Loucy (cell line): ENCODE measurements at regions not wholly inside any gene's neighbourhood (a gene's known extent, or its start where the extent isn't known, plus 50 kb on each side); places are given as distances from the start of the nearest gene placed in this dataset.

ENCODE experiments used
- H2AFZ ChIP-seq: fragments of 200-600 bp; sonication (generic); 2 replicates; pipeline ENCODE4 v1.6.0; 2016; ENCODE audit warnings: antibody characterized with exemption, mild to moderate bottlenecking, low read length, moderate library complexity
- H3F3A ChIP-seq: fragments of 200-600 bp; 2 replicates; pipeline ENCODE4 v1.6.0; 2016; ENCODE audit warnings: antibody characterized with exemption, low read depth, mild to moderate bottlenecking
- H3K27me3 ChIP-seq: fragments of 200-600 bp; sonication (generic); 2 replicates; pipeline ENCODE4 v1.6.1; 2014; ENCODE audit warnings: low read length, mild to moderate bottlenecking; ENCODE audit not compliant: insufficient read depth, poor library complexity, severe bottlenecking
- H3K36me3 ChIP-seq: fragments of 200-600 bp; sonication (generic); 2 replicates; pipeline ENCODE4 v1.6.1; 2016; ENCODE audit warnings: low read length; ENCODE audit not compliant: insufficient read depth
- H3K4me1 ChIP-seq: fragments of 200-600 bp; sonication (generic); 2 replicates; pipeline ENCODE4 v1.5.1; 2014; ENCODE audit warnings: low read length, mild to moderate bottlenecking; ENCODE audit not compliant: insufficient read depth, poor library complexity, severe bottlenecking
- H3K4me2 ChIP-seq: fragments of 200-600 bp; sonication (generic); 2 replicates; pipeline ENCODE4 v1.6.0; 2014; ENCODE audit warnings: antibody characterized with exemption, low read length, low read depth, mild to moderate bottlenecking; ENCODE audit not compliant: poor library complexity, severe bottlenecking
- H3K4me3 ChIP-seq: fragments of 200-600 bp; sonication (generic); 2 replicates; pipeline ENCODE4 v1.5.1; 2014; ENCODE audit warnings: low read length, mild to moderate bottlenecking, mixed read lengths; ENCODE audit not compliant: poor library complexity, severe bottlenecking
- H3K79me2 ChIP-seq: fragments of 200-600 bp; sonication (generic); 2 replicates; pipeline ENCODE4 v1.6.1; 2014; ENCODE audit warnings: low read length; ENCODE audit not compliant: insufficient read depth
- H3K9ac ChIP-seq: fragments of 200-600 bp; sonication (generic); 2 replicates; pipeline ENCODE4 v1.6.0; 2014; ENCODE audit warnings: mild to moderate bottlenecking, low read depth, low read length, moderate library complexity; ENCODE audit not compliant: poor library complexity, severe bottlenecking
- H3K9me2 ChIP-seq: fragments of 200-600 bp; sonication (generic); replicated peaks from 2 replicates; pipeline ENCODE4 v1.6.1; 2016; ENCODE audit warnings: low read depth, low read length, mixed read lengths
- H3K9me3 ChIP-seq: fragments of 200-600 bp; sonication (generic); 2 replicates; pipeline ENCODE4 v1.6.1; 2014; ENCODE audit warnings: mild to moderate bottlenecking, antibody characterized with exemption, low read length, low read depth; ENCODE audit not compliant: insufficient read depth
- H4K20me1 ChIP-seq: fragments of 200-600 bp; sonication (generic); 2 replicates; pipeline ENCODE4 v1.6.0; 2014; ENCODE audit warnings: antibody characterized with exemption, low read length, mild to moderate bottlenecking; ENCODE audit not compliant: insufficient read depth, poor library complexity, severe bottlenecking
- CTCF ChIP-seq: fragments of 200-600 bp; sonication (generic); conservative IDR thresholded peaks from 2 replicates; pipeline ENCODE4 v1.5.1; 2014; ENCODE audit warnings: mild to moderate bottlenecking, antibody characterized with exemption, low read length
- EZH2phosphoT487 ChIP-seq: fragments of 200-600 bp; IDR thresholded peaks from 2 replicates; pipeline ENCODE4 v1.6.1; 2018; ENCODE audit warnings: antibody characterized with exemption, mild to moderate bottlenecking, moderate library complexity, borderline replicate concordance

GRCh38 chr21:16837321-16837720, 675.5 kb upstream of the CXADR start:
- no peak overlapping the region for H3K9ac ChIP-seq
- H3F3A ChIP-seq = no peaks in the 10 kb centered on the region
- H3K9me3 ChIP-seq = no peaks in the 10 kb centered on the region
- TF ChIP-seq EZH2phosphoT487 (no peak), CTCF (no peak)
- no peaks in the 10 kb centered on the region; the same call in 1 of the 2 replicates for H3K9me2 ChIP-seq
- no peaks in the 10 kb centered on the region for H3K4me1 ChIP-seq
- no peak overlapping the region for H3K4me3 ChIP-seq
- H3K4me2 ChIP-seq = no peak overlapping the region
- H3K36me3 ChIP-seq = no peaks in the 10 kb centered on the region
- H2AFZ ChIP-seq = no peak overlapping the region
- no peaks in the 10 kb centered on the region for H3K27me3 ChIP-seq
- no peaks in the 10 kb centered on the region for H4K20me1 ChIP-seq
- H3K79me2 ChIP-seq = no peaks in the 10 kb centered on the region

GRCh38 chr21:16837721-16838120, 675.1 kb upstream of the CXADR start:
- Histone ChIP-seq H3K4me1 (no peaks in the 10 kb centered on the region), H3K27me3 (no peaks in the 10 kb centered on the region), H3K36me3 (no peaks in the 10 kb centered on the region), H3K79me2 (no peaks in the 10 kb centered on the region), H3K9me2 (no peaks in the 10 kb centered on the region; the same call in 1 of the 2 replicates), H3K9ac (no peak overlapping the region), H3F3A (no peaks in the 10 kb centered on the region), H3K4me3 (no peak overlapping the region), H3K9me3 (no peaks in the 10 kb centered on the region), H3K4me2 (no peak overlapping the region), H2AFZ (no peak overlapping the region), H4K20me1 (no peaks in the 10 kb centered on the region)
- TF ChIP-seq EZH2phosphoT487 (no peak), CTCF (no peak)

- H3K4me3 ChIP-seq = no peak overlapping the region
- H3F3A ChIP-seq = no peaks in the 10 kb centered on the region
- TF ChIP-seq EZH2phosphoT487 (no peak), CTCF (no peak)
- H3K9me2 ChIP-seq = no peaks in the 10 kb centered on the region; the same call in 1 of the 2 replicates
- no peak overlapping the region for H3K9ac ChIP-seq
- H3K9me3 ChIP-seq = no peaks in the 10 kb centered on the region
- H2AFZ ChIP-seq = no peak overlapping the region
- H3K4me1 ChIP-seq = no peaks in the 10 kb centered on the region
- no peak overlapping the region for H3K4me2 ChIP-seq
- no peaks in the 10 kb centered on the region for H3K27me3 ChIP-seq
- H4K20me1 ChIP-seq = no peaks in the 10 kb centered on the region
- H3K79me2 ChIP-seq = no peaks in the 10 kb centered on the region
- no peaks in the 10 kb centered on the region for H3K36me3 ChIP-seq
These were observed 674.5 kb upstream of the CXADR start for GRCh38 chr21:16838331-16838730.
